ENCODE measurements at regions not wholly inside any gene's neighbourhood (a gene's known extent, or its start where the extent isn't known, plus 50 kb on each side); places are given as distances from the start of the nearest gene placed in this dataset.
A peak's percentile ranks its signal among the peaks of the same experiment; 100 is the strongest.
"Not testable (repeated sequence)": the region's sequence is repeated elsewhere in the genome, so short reads cannot be mapped to it uniquely, and the experiment has no call there.

GRCh38 chr19:24032651-24033050 is 54.3 kb upstream of the ZNF254 start:
- H3K4me3 ChIP-seq (ENCODE audit: low read length) = peak overlapping the region; percentile 80
- H4K20me1 ChIP-seq (ENCODE audit: control insufficient read depth, insufficient read depth, low read depth, low read length) = no peaks in the 10 kb centered on the region
- no peaks in the 10 kb centered on the region for H3F3A ChIP-seq (ENCODE audit: control insufficient read depth, insufficient read depth)
- no peaks in the 10 kb centered on the region for H3K27me3 ChIP-seq (ENCODE audit: control insufficient read depth, low read length)
- H3K9me2 ChIP-seq (replicated peaks; ENCODE audit: control insufficient read depth, low read length) = no peaks in the 10 kb centered on the region
- H3K36me3 ChIP-seq (ENCODE audit: control insufficient read depth, low read length) = peaks cover 19% of the 10 kb centered on the region
- peaks cover 39% of the 10 kb centered on the region for H3K79me2 ChIP-seq (ENCODE audit: control insufficient read depth, low read length)
- H3K27ac ChIP-seq (ENCODE audit: low read depth, low read length) = no peak overlapping the region
- no peak for TF ChIP-seq CTCF (IDR thresholded peaks at IDR 0.05; ENCODE audit: low read depth, low read length, poor library complexity, severe bottlenecking)
- no peak for TF ChIP-seq EZH2phosphoT487 (IDR thresholded peaks at IDR 0.05; ENCODE audit: borderline replicate concordance, low read length)
- H3K4me2 ChIP-seq (ENCODE audit: low read length) = peak overlapping the region; percentile 59
- no peaks in the 10 kb centered on the region for H3K9me3 ChIP-seq (ENCODE audit: control insufficient read depth, insufficient read depth, low read length)
- H3K4me1 ChIP-seq (ENCODE audit: control insufficient read depth, low read length) = peaks cover 10% of the 10 kb centered on the region

- Histone ChIP-seq H3K4me1 (ENCODE audit: control insufficient read depth, low read length) (peaks cover 10% of the 10 kb centered on the region), H3K9me2 (replicated peaks; ENCODE audit: control insufficient read depth, low read length) (no peaks in the 10 kb centered on the region), H3K9me3 (ENCODE audit: control insufficient read depth, insufficient read depth, low read length) (no peaks in the 10 kb centered on the region), H3K4me3 (ENCODE audit: low read length) (peak overlapping the region; percentile 80), H3K36me3 (ENCODE audit: control insufficient read depth, low read length) (peaks cover 25% of the 10 kb centered on the region), H3K4me2 (ENCODE audit: low read length) (peak overlapping the region; percentile 87), H3F3A (ENCODE audit: control insufficient read depth, insufficient read depth) (no peaks in the 10 kb centered on the region), H3K27ac (ENCODE audit: low read depth, low read length) (peak overlapping the region; percentile 59), H4K20me1 (ENCODE audit: control insufficient read depth, insufficient read depth, low read depth, low read length) (no peaks in the 10 kb centered on the region), H3K27me3 (ENCODE audit: control insufficient read depth, low read length) (no peaks in the 10 kb centered on the region), H3K79me2 (ENCODE audit: control insufficient read depth, low read length) (peaks cover 46% of the 10 kb centered on the region)
- TF ChIP-seq CTCF (IDR thresholded peaks at IDR 0.05; ENCODE audit: low read depth, low read length, poor library complexity, severe bottlenecking) = peak; percentile 19
- TF ChIP-seq EZH2phosphoT487 (IDR thresholded peaks at IDR 0.05; ENCODE audit: borderline replicate concordance, low read length) = no peak
These were observed 53.6 kb upstream of the ZNF254 start for GRCh38 chr19:24033301-24033962.

GRCh38 chr19:24033963-24034342 is 53.0 kb upstream of the ZNF254 start:
- H4K20me1 ChIP-seq (ENCODE audit: control insufficient read depth, insufficient read depth, low read depth, low read length) = no peaks in the 10 kb centered on the region
- no peaks in the 10 kb centered on the region for H3K9me2 ChIP-seq (replicated peaks; ENCODE audit: control insufficient read depth, low read length)
- H3K4me2 ChIP-seq (ENCODE audit: low read length) = peak overlapping the region; percentile 87
- H3K36me3 ChIP-seq (ENCODE audit: control insufficient read depth, low read length) = peaks cover 30% of the 10 kb centered on the region
- H3K4me1 ChIP-seq (ENCODE audit: control insufficient read depth, low read length) = peaks cover 10% of the 10 kb centered on the region
- H3K27ac ChIP-seq (ENCODE audit: low read depth, low read length) = peak overlapping the region; percentile 59
- H3K27me3 ChIP-seq (ENCODE audit: control insufficient read depth, low read length) = no peaks in the 10 kb centered on the region
- peak overlapping the region; percentile 80 for H3K4me3 ChIP-seq (ENCODE audit: low read length)
- TF ChIP-seq CTCF (IDR thresholded peaks at IDR 0.05; ENCODE audit: low read depth, low read length, poor library complexity, severe bottlenecking) (no peak), EZH2phosphoT487 (IDR thresholded peaks at IDR 0.05; ENCODE audit: borderline replicate concordance, low read length) (no peak)
- H3K79me2 ChIP-seq (ENCODE audit: control insufficient read depth, low read length) = peaks cover 52% of the 10 kb centered on the region
- no peaks in the 10 kb centered on the region for H3F3A ChIP-seq (ENCODE audit: control insufficient read depth, insufficient read depth)
- H3K9me3 ChIP-seq (ENCODE audit: control insufficient read depth, insufficient read depth, low read length) = no peaks in the 10 kb centered on the region

GRCh38 chr19:24035261-24035880 is 51.6 kb upstream of the ZNF254 start:
- H4K20me1 ChIP-seq (ENCODE audit: control insufficient read depth, insufficient read depth, low read depth, low read length); H3K9me3 ChIP-seq (ENCODE audit: control insufficient read depth, insufficient read depth, low read length); H3K27me3 ChIP-seq (ENCODE audit: control insufficient read depth, low read length); H3K27ac ChIP-seq (ENCODE audit: low read depth, low read length); H3F3A ChIP-seq (ENCODE audit: control insufficient read depth, insufficient read depth); H3K9me2 ChIP-seq (replicated peaks; ENCODE audit: control insufficient read depth, low read length): not testable (repeated sequence)
- peaks cover 66% of the 10 kb centered on the region for H3K79me2 ChIP-seq (ENCODE audit: control insufficient read depth, low read length)
- H3K4me1 ChIP-seq (ENCODE audit: control insufficient read depth, low read length) = peaks cover 10% of the 10 kb centered on the region
- peak overlapping the region; percentile 87; the same call in 1 of the 2 replicates for H3K4me2 ChIP-seq (ENCODE audit: low read length)
- H3K36me3 ChIP-seq (ENCODE audit: control insufficient read depth, low read length) = peaks cover 38% of the 10 kb centered on the region
- H3K4me3 ChIP-seq (ENCODE audit: low read length) = peak overlapping the region; percentile 80
